Liver (tissue), 8 donors: ENCODE measurements at regions not wholly inside any gene's neighbourhood (a gene's known extent, or its start where the extent isn't known, plus 50 kb on each side); places are given as distances from the start of the nearest gene placed in this dataset.

ENCODE experiments used
- DNase-seq: peaks from one replicate; pipeline ENCODE4 v3.0.0-alpha.2; 2017; ENCODE audit warnings: low spot score
- H3K27ac ChIP-seq, 2 donors: one replicate each; pipeline ENCODE4 v1.7.0; 2013; ENCODE audit warnings: inconsistent platforms in 2 of 2, low read length in 2 of 2, control low read depth in 1 of 2, low read depth in 1 of 2, mild to moderate bottlenecking in 1 of 2
- H3K27me3 ChIP-seq, 4 donors: one replicate each; pipeline versions ENCODE4 v1.6.1 to v1.7.0; 2013; ENCODE audit warnings: low read length in 3 of 4, inconsistent platforms in 1 of 4, mild to moderate bottlenecking in 1 of 4, moderate library complexity in 1 of 4; ENCODE audit not compliant: control insufficient read depth in 4 of 4, insufficient read depth in 4 of 4
- H3K36me3 ChIP-seq, 4 donors: one replicate each; pipeline versions ENCODE4 v1.6.1 to v1.7.0; 2013; ENCODE audit warnings: low read length in 3 of 4, mild to moderate bottlenecking in 3 of 4, low read depth in 1 of 4, moderate library complexity in 1 of 4; ENCODE audit not compliant: control insufficient read depth in 4 of 4, insufficient read depth in 3 of 4
- H3K4me1 ChIP-seq, 4 donors: one replicate each; pipeline versions ENCODE4 v1.6.1 to v1.7.0; 2013; ENCODE audit warnings: low read length in 3 of 4, mild to moderate bottlenecking in 3 of 4, moderate library complexity in 1 of 4; ENCODE audit not compliant: control insufficient read depth in 4 of 4, insufficient read depth in 4 of 4
- H3K4me3 ChIP-seq, 3 donors: one replicate each; pipeline versions ENCODE4 v1.6.1 to v1.7.0; 2013; ENCODE audit warnings: low read length in 3 of 3, control low read depth in 1 of 3, low read depth in 1 of 3, mild to moderate bottlenecking in 1 of 3
- H3K9ac ChIP-seq, 2 donors: one replicate each; pipeline ENCODE4 v1.7.0; 2013; ENCODE audit warnings: low read length in 2 of 2, mild to moderate bottlenecking in 2 of 2, moderate library complexity in 2 of 2, control low read depth in 1 of 2, low read depth in 1 of 2
- H3K9me3 ChIP-seq, 4 donors: one replicate each; pipeline versions ENCODE4 v1.6.1 to v1.7.0; 2013; ENCODE audit warnings: low read length in 3 of 4; ENCODE audit not compliant: control insufficient read depth in 4 of 4
- ATF3 ChIP-seq: IDR thresholded peaks from 2 replicates; pipeline ENCODE4 v1.6.1; 2016; ENCODE audit warnings: antibody characterized with exemption
- CTCF ChIP-seq: fragments of 150-350 bp; IDR thresholded peaks from 2 replicates; pipeline ENCODE4 v1.5.1; 2017; ENCODE audit warnings: improper control_type of control experiment, low read depth, low read length; ENCODE audit not compliant: missing input control
- EGR1 ChIP-seq, 2 donors: IDR thresholded peaks; 2 replicates each; pipeline ENCODE4 v1.6.1; 2016 to 2018; ENCODE audit warnings: antibody characterized with exemption in 2 of 2, low read depth in 2 of 2
- FOXA1 ChIP-seq: IDR thresholded peaks from 2 replicates; pipeline ENCODE4 v1.6.1; 2016; ENCODE audit warnings: antibody characterized with exemption
- FOXA2 ChIP-seq: IDR thresholded peaks from 2 replicates; pipeline ENCODE4 v1.6.1; 2016; ENCODE audit warnings: antibody characterized with exemption
- GABPA ChIP-seq, 2 donors: IDR thresholded peaks in 1 of 2; conservative IDR thresholded peaks in 1 of 2; 2 replicates each; pipeline ENCODE4 v1.6.1; 2016; ENCODE audit warnings: antibody characterized with exemption in 2 of 2, mild to moderate bottlenecking in 1 of 2, moderate library complexity in 1 of 2
- HNF4A ChIP-seq, 2 donors: conservative IDR thresholded peaks; 2 replicates each; pipeline ENCODE4 v1.6.1; 2016; ENCODE audit warnings: antibody characterized with exemption in 2 of 2, mild to moderate bottlenecking in 2 of 2
- HNF4G ChIP-seq: IDR thresholded peaks from 2 replicates; pipeline ENCODE4 v1.6.1; 2016; ENCODE audit warnings: antibody characterized with exemption
- JUND ChIP-seq, 2 donors: IDR thresholded peaks; 2 replicates each; pipeline ENCODE4 v1.6.1; 2016; ENCODE audit warnings: antibody characterized with exemption in 2 of 2
- MAX ChIP-seq: IDR thresholded peaks from 2 replicates; pipeline ENCODE4 v1.6.1; 2016; ENCODE audit warnings: antibody characterized with exemption
- NR2F2 ChIP-seq: IDR thresholded peaks from 2 replicates; pipeline ENCODE4 v1.6.1; 2016; ENCODE audit warnings: antibody characterized with exemption
- RAD21 ChIP-seq, 2 donors: IDR thresholded peaks; 2 replicates each; pipeline ENCODE4 v1.6.1; 2016; ENCODE audit warnings: antibody characterized with exemption in 2 of 2, mild to moderate bottlenecking in 2 of 2
- RXRA ChIP-seq, 2 donors: IDR thresholded peaks; 2 replicates each; pipeline ENCODE4 v1.6.1; 2017 to 2018; ENCODE audit warnings: antibody characterized with exemption in 2 of 2, mild to moderate bottlenecking in 1 of 2
- SP1 ChIP-seq: IDR thresholded peaks from 2 replicates; pipeline ENCODE4 v1.6.1; 2018; ENCODE audit warnings: antibody characterized with exemption, mild to moderate bottlenecking
- TAF1 ChIP-seq: conservative IDR thresholded peaks from 2 replicates; pipeline ENCODE4 v1.6.1; 2016; ENCODE audit warnings: antibody characterized with exemption, mild to moderate bottlenecking
- YY1 ChIP-seq: IDR thresholded peaks from 2 replicates; pipeline ENCODE4 v1.6.1; 2016; ENCODE audit warnings: antibody characterized with exemption, mild to moderate bottlenecking
- WGBS: extraction: QIAGEN DNeasy Blood & Tissue Kit; methylation state at CpG from one replicate; pipeline ENCODE4 v1.1.7; 2013; 5-methylcytosine and 5-hydroxymethylcytosine counted together
- TF ChIP-seq, protein P1 (sequence below): IDR thresholded peaks from 2 replicates; pipeline ENCODE4 v1.6.1; 2016; ENCODE audit warnings: antibody characterized with exemption, mild to moderate bottlenecking
- TF ChIP-seq, protein P2 (sequence below): IDR thresholded peaks from 2 replicates; pipeline ENCODE4 v1.6.1; 2016; ENCODE audit warnings: antibody characterized with exemption
- donor health status: healthy.
- donor health status: healthy.
- donor health status: healthy.
- donor health status: healthy.
- donor health status: healthy.

- Histone ChIP-seq H3K9ac (no peak overlapping the region), H3K27ac (no peak overlapping the region), H3K36me3 (no peaks in the 10 kb centered on the region), H3K4me3 (no peak overlapping the region), H3K27me3 (no peaks in the 10 kb centered on the region), H3K9me3 (no peaks in the 10 kb centered on the region), H3K4me1 (no peaks in the 10 kb centered on the region)
- 98% methylated on average over 2 of the region's 2 CpGs for WGBS
- TF ChIP-seq HNF4G: no peak
- TF ChIP-seq EGR1 (IDR thresholded peaks at IDR 0.05; ENCODE audit: low read depth in 2 of 2): no peak
- TF ChIP-seq, protein P1, sequence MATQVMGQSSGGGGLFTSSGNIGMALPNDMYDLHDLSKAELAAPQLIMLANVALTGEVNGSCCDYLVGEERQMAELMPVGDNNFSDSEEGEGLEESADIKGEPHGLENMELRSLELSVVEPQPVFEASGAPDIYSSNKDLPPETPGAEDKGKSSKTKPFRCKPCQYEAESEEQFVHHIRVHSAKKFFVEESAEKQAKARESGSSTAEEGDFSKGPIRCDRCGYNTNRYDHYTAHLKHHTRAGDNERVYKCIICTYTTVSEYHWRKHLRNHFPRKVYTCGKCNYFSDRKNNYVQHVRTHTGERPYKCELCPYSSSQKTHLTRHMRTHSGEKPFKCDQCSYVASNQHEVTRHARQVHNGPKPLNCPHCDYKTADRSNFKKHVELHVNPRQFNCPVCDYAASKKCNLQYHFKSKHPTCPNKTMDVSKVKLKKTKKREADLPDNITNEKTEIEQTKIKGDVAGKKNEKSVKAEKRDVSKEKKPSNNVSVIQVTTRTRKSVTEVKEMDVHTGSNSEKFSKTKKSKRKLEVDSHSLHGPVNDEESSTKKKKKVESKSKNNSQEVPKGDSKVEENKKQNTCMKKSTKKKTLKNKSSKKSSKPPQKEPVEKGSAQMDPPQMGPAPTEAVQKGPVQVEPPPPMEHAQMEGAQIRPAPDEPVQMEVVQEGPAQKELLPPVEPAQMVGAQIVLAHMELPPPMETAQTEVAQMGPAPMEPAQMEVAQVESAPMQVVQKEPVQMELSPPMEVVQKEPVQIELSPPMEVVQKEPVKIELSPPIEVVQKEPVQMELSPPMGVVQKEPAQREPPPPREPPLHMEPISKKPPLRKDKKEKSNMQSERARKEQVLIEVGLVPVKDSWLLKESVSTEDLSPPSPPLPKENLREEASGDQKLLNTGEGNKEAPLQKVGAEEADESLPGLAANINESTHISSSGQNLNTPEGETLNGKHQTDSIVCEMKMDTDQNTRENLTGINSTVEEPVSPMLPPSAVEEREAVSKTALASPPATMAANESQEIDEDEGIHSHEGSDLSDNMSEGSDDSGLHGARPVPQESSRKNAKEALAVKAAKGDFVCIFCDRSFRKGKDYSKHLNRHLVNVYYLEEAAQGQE: no peak
- TF ChIP-seq FOXA1: no peak
- TF ChIP-seq FOXA2: no peak
- TF ChIP-seq RAD21 (IDR thresholded peaks at IDR 0.05): no peak
- no peak for TF ChIP-seq RXRA (IDR thresholded peaks at IDR 0.05)
- no peak for TF ChIP-seq CTCF
- TF ChIP-seq GABPA (IDR thresholded peaks at IDR 0.05 in 1 of 2, conservative IDR thresholded peaks at IDR 0.05 in 1 of 2): no peak
- TF ChIP-seq YY1: no peak
- TF ChIP-seq NR2F2: no peak
- TF ChIP-seq ATF3: no peak
- no peak for TF ChIP-seq HNF4A (conservative IDR thresholded peaks at IDR 0.05)
- TF ChIP-seq JUND (IDR thresholded peaks at IDR 0.05): no peak
- TF ChIP-seq MAX: no peak
- TF ChIP-seq SP1: no peak
- TF ChIP-seq, protein P2, sequence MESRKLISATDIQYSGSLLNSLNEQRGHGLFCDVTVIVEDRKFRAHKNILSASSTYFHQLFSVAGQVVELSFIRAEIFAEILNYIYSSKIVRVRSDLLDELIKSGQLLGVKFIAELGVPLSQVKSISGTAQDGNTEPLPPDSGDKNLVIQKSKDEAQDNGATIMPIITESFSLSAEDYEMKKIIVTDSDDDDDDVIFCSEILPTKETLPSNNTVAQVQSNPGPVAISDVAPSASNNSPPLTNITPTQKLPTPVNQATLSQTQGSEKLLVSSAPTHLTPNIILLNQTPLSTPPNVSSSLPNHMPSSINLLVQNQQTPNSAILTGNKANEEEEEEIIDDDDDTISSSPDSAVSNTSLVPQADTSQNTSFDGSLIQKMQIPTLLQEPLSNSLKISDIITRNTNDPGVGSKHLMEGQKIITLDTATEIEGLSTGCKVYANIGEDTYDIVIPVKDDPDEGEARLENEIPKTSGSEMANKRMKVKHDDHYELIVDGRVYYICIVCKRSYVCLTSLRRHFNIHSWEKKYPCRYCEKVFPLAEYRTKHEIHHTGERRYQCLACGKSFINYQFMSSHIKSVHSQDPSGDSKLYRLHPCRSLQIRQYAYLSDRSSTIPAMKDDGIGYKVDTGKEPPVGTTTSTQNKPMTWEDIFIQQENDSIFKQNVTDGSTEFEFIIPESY: no peak
- TF ChIP-seq TAF1: no peak
- DNase-seq: no peak
Measured at GRCh38 chr15:70210076-70210475, 112.4 kb upstream of the TLE3 start.
